NCI-H2171 (cell line): ENCODE measurements at regions not wholly inside any gene's neighbourhood (a gene's known extent, or its start where the extent isn't known, plus 50 kb on each side); places are given as distances from the start of the nearest gene placed in this dataset.

ENCODE experiments used
- DNase-seq: peaks from one replicate; lab custom pipeline; 2025; lab: John Stamatoyannopoulos, UW

DNA sequence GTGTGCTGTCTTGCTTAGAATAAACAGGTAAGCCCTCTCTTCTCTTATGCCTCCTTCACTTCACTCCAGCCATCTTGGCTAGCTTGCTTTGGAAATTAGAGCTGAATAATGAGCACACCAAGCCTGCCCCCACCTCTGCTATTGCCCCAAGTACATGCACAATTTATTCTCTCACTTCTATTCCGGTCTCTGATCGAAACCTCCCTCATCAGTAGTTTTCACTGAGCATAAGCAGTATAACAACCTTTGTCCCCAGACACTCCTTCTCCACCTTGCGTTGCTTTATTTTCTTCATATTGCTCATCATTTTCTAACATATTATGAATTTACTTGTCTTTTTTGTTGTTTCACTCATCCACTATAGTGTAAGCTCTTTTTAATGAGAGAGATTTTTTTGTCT is 253.4 kb downstream of the GXYLT1 start:
- DNase-seq, result no peak

DNA sequence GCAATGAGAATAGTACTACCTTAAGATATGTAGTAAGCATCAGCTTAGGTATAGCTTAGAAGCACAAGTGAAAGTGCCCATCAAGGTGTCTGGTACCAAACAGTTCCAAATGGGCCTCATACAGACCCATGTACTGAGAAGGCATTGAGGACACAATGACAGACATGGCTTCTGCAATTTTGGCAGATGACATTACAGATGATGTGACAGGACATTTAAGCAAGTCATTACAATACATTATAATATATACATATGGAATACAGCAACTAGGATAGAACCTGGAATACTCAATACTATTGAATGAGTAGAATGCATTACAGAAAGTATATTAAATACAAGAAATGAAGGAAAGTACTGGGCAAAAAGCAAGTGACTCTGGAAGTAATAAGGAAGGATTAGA is 256.4 kb downstream of the GXYLT1 start:
- DNase-seq, result no peak

DNA sequence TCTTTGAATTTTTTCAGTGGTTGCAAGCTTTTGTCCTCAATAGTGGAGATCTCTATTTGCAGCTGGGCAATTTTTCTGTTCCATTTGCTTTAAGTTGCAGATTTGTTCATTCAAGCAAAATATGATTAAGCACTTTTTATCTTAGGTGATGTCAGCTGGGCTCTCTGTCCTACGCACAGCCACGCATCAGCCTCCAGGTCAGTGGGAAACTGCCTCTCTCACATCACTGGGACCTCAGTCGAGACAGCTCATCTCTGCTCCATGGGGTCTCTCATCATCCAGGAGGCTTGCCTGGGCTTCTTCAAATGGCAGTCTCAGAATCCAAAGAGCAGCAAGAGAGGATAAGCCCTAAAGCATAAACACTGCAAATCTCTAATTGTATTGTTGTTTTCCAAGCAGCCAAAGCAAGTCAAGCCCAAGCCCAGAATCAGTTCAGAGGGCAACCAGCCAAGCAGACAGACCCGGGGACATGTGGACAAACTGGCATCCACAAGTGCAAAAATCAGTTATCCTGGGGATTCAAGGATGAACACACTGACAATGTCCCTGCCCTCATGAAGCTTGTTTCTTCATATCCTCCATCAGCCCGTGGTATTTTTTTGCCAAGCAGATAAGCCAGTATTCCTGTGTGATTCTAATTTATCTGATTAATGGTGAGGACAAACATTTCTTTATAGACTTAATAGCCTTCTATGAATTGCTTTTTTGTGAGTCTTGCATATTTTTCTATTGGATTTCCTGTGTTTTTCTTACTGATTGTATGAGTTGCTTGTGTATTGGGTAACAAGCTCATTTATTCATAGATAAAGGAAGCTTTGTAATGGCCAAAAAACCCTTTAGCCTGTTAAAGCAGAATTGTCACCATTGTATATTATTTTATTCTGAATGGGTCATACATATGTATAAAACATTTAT is 262.5 kb downstream of the GXYLT1 start:
- no peak for DNase-seq

DNA sequence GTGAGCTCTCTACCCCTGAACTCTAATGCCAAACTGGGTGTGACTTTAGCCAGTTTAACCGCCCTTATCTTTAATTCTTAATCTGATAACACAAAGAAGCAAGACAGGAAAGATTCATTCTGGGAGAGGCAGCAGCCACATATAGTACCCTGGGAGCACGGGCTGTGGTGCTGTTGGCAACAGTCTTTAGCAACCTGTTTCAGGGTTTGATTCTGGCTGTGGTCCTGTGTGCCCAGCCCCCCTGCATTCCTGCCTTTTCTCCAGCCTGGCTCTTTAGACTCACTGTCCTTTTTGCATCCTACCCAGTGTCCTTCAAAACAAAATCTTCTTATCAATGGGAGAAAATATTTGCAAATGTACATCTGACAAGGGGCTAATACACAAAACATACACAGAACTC is 275.2 kb downstream of the GXYLT1 start:
- DNase-seq, result no peak

DNA sequence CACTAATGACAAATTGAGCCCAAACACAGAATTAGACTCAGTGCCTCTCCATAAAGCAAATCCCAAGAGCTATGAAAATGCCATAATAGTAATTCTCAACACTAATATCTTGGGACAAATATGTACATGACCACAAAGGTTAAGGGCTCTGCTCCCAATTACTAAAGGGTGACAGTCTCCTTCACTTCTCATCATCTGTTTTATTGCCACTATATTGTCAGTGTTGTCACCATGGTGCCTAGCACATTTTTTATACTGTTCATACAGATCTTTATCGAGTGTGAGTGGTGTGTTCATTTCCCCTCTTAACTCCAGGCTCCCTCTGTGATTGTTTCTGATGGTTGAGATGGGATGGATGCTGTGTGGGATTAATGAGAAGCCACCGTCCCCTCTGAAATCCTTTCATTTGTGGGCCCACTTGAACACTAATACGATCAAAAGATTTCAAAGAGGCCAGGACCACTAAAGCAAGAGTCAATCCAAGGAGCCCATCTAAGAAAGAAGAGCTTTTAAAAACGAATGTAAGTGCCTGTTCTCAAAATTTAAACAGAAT is 277.7 kb downstream of the GXYLT1 start:
- DNase-seq, result no peak

DNA sequence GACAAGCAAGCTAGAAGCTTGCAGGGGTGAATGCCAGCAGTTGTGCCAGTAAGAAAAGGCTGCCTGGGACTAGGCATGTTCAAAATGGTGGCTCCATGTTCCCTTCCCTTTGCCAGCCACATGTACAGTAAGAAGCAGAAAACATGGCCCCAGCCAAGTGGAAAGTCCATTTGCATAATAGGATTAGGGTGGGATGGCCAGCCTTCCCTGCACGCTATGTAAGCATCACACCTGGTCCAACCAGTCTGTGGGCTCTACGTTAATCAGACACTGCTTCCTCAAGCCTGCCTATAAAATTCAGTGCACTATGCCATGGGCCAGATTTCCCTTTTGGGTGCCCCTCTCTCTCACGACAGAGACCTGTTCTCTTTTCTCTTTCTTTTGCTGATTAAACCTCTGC is 288.4 kb downstream of the GXYLT1 start:
- DNase-seq, result no peak

DNA sequence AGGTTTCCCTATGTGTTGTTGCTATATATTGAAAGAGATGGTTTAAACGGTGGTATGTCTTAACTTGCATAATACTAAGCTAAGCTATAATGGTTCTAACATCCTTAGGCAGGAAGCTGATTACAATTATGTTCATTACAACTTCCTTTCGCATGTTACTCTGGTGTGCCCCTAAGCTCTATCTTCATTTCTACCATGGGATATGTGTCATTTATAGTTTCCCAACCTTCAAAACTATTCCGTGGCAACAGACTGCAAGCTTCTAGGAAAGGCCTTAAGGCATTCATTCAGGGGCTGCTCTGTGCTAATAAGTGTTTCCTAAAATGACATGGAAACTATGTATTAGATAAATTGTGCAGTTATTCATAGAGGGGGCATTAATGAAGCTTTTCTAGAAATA is 294.6 kb downstream of the GXYLT1 start:
- no peak for DNase-seq

DNA sequence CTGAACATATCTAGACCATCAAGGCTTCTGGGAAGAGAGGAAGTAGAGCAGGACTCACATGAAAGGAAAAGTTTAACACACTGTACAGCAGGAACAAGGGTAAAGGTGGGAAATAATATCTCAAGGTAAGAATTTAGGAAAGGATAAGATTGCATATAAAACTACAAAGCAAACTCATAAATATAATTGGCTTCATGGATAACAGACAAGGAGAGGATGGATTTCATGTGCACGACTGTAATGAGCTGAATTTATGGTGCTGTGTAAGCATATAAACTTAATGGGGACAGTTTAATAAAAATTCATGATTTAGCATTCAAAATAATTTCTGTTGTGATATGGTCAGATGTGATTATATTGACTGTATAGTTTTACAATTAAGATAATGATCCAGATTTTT is 298.0 kb downstream of the GXYLT1 start:
- no peak for DNase-seq

DNA sequence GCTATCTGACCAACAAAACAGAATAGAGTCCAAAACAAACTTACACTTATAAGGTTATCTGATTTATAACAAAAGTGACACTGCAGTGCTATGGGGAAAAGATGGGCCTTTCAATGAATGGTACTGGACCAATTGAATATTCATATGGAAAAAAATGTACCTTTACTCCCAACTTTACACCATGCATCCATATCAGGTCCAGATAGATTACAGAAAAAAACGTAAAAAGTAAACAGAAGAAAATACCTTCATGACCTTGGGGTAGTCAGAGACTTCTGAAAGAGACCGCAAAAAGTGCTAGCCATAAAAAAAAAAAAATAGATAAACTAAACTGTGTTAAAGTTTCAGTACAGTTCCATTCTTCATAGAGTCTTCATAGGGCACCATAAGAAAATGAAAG is 308.3 kb downstream of the GXYLT1 start:
- DNase-seq, result no peak

DNA sequence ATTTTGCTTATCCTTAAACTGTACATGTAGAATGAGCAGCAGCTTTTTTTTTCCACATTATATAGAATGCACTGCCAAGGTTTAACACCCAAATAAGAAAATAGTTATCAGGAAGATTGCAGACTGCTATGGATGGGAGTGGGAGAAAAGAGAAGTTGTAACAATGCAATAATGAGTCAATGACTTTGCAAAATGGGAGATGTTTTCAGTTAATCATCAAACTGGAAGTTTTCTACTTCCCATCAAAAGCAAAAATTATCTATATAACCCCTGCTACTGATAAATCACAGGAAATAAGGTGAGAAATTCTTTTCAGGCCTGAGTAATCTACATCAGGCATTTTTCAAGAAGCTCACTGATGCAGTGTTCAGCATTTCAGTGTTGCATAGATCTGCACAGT is 309.1 kb downstream of the GXYLT1 start:
- no peak for DNase-seq

DNA sequence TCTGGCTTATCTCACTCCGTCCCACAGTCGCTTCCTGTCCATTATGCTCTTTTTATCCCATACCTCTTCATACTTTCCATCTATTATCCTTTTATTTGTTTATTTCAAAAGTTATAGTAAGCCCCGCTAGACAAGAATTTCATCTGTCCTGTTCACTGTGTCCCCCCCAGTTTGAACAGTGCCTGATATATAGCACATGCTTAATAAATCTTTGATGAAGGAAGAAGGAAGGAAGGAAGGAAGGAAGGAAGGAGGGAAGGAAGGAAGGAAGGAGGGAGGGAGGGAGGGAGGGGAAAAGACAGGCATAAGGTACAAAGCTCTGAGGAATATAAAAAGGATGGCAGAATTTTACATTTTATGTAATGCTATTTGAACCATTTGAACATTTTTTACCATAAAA is 324.7 kb downstream of the GXYLT1 start:
- DNase-seq, result no peak

DNA sequence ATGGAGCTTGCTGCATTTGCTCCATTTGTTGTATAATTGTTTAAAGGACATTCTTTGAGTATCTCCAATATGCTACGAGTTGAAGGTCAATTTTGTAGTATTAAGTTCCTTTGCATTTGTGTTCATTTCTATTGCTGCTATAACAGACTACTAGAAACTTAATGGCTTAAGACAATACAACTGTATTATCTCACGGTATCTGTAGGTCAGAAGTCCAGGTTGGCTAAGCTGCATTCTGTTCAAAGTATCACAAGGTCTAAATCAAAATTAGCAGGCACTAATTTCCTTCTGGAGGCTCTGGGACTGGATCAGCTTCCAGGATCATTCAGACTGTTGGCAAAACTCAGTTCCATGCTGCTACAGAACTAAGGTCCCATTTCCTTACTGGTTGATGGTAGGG is 340.6 kb downstream of the GXYLT1 start:
- DNase-seq, result no peak

DNA sequence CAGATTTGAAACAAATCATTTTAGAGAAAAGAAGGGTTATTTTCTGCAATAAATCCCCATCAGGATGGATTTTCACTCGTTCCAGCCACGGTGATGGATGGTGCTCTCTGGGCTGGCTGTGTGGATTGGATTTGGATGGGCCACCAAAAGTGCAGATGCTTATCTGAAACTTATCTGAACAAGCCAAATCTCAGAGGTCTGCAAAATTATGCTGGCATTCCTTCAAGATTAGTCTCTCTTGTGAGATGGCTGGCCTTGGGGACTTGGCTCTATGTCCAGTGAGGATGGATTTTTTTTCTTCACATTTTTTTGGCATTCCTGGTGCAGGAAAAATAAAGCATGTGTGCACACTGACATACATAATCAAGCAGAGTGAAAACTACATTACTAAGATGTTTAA is 341.9 kb downstream of the GXYLT1 start:
- DNase-seq, result no peak

DNA sequence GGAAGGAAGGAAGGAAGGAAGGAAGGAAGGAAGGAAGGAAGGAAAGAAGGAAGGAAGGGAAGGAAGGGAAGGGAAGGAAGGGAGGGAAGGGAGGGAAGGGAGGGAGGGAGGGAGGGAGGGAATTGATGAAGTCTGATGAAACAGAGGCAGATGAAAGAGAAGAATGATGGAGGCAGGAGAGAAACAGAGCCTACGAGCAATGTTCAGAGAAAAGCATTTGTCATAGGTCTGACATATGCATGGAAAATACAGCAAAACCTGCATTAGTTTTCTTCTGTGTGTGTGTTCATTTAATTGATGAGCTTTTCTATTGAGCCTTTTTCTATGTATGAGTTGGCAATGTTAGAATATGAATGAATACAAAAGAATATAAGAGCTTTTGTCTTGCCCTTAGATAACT is 343.4 kb downstream of the GXYLT1 start:
- DNase-seq, result no peak

DNA sequence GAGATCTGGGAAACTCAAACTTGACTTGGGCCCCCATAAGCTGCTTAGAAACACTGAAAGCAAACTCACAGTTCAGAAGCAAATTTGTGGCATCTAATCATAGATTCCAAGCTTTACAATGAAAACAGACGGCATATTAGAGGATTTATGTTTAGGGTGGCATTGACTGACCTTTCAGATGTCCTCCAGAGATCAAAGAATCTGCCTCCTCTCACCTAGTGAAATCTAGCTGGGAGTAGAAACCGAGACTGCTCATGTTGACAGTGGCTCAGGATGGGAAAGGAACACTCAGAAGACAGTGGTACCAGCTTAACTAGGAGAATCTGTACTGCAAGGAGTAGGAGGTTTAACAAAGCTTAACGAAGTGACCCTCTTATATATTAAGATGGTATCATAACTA is 345.0 kb downstream of the GXYLT1 start:
- no peak for DNase-seq

DNA sequence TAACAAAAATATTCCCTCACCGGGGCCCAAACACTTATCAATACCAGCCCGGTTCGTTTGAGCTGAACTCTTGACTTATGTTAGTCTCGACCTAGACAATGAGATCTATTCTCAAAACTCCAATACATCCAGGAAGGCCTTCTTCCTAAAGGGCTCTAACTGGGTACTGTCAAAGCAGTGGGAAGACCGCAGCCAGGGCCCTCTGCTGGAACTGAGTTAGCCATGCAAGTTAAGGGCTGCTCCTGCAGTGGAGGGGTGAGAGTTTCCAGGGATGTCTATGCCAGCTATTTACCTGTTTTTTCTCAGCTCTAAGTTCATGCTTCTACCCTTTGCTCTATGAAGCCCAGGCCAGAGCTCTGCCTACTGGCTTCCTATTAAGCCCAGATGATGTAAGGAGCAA is 348.8 kb downstream of the GXYLT1 start:
- DNase-seq, result no peak

DNA sequence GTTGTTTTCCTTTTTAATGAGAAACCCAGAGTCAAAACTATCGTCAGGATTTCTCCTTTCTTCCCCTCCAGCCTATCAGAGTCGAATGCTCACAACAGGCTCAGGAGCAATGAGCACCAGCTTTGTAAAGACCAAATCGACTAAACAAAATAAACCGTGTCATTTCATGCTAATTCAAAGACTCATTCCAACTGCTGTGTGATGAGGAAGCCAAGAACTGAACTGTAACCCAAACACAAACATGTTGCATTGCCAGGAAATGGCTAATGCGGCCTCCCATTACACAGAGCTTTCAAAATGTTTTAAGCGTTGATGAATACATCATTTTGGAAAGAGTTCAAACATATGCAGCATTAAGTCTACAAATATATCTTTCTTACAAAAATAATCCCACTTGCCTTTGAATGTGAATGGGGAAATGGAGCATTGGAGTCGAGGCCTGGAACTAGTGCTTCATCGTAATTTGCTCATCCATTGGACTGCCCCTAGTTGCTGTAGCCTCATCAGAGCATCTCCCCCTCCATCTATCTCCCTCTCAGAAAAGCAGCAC is 349.5 kb downstream of the GXYLT1 start:
- DNase-seq, result no peak

DNA sequence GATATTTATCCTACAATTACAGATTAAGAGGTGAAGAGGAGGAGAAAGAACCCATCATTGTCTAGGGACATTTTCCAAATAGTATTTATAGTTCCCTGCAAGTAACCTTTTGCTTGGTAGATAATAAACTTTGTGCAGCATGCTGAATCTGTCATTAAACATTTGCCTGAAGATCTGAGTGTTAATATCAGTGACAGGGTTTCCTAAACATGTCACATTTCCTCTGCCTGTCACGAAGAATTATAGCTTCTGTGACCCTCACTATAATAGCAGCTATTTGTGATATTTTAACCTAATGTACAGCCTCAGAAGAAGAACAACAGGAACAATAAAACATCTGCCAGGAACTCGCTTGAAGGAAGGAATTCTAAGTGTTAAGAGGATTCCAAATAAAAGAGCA is 350.3 kb downstream of the GXYLT1 start:
- no peak for DNase-seq

DNA sequence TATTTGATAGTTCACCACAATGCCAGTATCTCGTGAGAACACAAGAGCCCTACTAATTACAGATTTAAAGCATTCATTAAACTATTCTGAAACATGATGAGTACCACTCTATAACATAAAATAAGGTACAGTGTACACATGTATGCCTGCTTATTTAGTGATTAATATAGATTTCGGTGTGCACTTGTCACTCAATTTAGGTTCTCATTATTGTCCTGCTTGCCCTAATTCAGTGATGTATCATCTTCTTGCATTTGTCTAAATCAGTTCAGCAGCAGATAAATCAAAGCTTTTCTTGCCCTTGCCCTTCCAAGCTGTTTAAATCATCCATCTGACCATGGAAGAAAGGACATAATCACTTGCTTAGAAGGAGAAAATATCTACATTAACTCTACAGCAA is 359.7 kb downstream of the GXYLT1 start:
- no peak for DNase-seq

DNA sequence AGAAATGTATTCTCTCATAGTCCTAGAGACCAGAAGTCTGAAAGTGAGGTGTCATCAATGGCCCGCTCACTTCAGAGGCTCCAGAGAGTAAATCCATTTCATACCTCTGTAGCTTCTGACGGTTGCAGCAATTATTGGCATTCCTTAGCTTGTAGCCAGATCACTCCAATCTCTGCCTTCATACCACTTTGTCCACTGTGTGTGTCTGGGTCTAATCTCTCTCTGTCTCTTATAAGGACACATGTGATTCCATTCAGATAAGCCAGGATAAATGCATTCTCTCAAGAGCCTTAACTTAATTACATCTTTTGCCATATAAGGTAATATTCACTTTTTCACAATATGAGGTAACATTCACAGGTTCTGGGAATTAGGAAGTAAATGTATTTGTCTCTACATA is 365.7 kb downstream of the GXYLT1 start:
- DNase-seq, result no peak

DNA sequence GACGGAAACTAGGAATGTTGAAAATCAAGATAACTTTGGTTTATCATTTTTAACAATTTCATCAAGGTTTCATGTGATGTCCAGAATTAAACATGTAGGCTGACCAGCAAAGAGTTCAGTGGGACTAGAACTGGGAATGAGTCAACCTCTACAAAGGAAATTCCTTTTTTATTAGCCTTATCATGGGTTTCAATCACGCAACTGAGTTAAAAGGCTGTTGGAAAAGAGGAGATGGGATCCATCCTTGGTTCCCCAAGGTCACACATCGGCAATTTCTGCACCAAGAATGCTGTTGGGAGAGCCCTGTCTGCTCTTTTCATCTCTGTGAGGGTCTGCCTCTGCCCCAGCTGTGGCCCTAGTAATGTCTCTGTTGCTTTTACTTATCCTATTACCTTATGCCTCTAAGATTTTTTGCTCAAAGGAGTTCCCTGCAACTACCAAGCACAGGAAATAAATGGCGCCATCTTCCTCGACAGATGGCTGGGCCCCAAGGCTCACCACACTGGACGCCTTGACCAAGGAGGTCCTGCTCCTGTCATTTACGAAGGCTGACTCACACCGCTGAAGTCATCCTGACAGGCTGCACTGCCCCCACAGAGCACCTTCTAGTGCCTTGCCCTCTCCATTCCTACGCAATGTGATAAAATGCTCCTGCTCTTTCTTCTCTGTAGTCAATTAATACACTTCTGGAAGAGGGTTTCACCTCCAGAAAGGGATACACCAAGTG is 367.4 kb downstream of the GXYLT1 start:
- DNase-seq, result no peak

DNA sequence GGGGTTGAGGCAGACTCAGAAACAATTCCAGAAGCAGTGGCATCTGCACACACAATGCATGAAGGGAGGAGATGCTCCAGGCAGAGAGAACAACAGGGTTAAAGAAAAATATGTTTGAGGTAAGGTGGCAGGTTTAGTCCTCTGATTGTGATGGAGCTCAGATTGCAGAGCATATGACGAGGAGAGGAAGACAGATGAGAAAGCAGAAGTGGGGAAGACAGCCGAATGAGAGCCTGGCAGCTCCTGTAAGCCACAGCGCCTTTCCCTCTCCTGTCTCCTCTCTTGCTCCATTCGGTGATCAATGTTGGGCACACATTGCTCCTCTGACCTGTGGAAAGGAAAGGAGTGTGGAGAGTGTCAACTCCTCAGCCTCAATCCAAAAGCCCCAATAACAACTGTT is 372.2 kb downstream of the GXYLT1 start:
- DNase-seq, result no peak

DNA sequence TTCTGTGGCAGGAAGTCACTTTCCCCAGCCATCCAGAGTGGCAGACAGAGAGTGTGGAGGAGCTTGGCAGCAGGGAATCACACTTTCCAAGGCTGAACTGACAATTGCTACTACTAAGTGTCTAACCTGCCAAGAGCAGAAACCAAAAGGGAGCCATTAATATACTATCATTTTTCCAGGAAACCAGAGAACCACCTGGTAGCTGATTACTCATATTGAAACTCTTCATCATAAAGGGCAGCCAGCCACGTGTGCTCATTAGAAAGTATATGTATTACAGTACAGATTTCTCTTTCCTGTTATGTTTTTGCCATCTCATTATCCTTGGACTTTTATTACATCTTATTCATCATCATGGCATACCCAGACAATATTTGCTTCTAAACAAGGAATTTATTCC is 374.9 kb downstream of the GXYLT1 start:
- DNase-seq, result peak; percentile 39
